CD4-positive, alpha-beta T cell treated with Interferon gamma for 1 hour (primary cell): ENCODE measurements at regions not wholly inside any gene's neighbourhood (a gene's known extent, or its start where the extent isn't known, plus 50 kb on each side); places are given as distances from the start of the nearest gene placed in this dataset.

Experiments
- DNase-seq: peaks from one replicate; pipeline ENCODE4 v3.0.0-alpha.2; 2020

DNA sequence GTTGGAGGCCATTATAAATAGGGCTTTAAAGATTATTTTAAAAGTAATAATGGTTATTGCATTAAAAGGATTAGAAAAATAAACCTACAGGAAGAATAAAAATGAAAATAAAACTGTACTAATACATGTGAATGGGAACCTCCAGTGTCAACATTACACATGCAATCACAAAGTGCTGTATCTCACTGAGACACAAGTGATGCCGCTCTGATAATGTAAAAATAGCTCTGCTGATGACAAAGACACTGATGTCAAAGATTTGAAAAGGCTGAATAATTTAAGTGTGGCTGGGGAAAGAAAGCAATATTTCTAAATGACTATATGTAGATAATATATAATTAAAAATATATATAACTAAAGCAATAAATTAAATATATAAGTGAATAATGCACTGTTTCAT, 129.1 kb upstream of the RAP2B start:
- no peak for DNase-seq

DNA sequence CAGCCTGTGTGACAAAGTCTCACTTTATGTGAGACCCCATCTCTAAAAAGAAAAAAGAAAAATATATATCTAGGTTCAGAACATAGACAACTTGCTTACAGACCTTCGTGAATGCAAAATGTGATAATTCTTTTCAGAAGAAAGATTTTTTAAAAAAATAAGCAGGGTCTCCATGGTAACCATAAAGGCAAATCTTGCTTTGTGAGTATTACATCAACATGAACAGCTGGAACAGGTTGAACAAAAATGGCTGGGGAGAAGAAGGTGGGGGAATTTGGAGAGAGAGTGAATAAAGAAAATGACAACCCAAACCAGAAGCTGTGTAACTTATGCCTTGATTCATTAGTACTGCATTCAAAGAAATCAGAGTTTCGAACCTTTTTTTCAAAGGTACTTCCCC, 125.2 kb upstream of the RAP2B start:
- no peak for DNase-seq

DNA sequence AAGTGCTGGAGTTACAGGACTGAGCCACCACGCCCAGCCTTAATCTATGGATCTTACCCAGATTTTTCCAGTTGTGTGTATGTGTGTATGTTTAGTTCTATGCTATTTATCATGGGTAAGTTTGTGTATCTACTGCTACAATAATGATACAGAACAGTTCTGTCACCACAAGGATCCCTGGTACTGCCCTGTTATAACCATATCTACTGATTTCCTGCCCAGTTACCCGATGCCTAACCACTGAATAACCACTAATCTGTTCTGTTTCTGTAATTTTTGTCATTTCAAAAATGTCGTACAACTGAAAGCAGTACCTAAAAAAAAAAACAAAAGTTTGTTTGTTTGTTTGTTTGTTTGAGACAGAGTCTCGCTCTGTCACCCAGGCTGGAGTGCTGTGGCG, 123.7 kb upstream of the RAP2B start:
- no peak for DNase-seq

DNA sequence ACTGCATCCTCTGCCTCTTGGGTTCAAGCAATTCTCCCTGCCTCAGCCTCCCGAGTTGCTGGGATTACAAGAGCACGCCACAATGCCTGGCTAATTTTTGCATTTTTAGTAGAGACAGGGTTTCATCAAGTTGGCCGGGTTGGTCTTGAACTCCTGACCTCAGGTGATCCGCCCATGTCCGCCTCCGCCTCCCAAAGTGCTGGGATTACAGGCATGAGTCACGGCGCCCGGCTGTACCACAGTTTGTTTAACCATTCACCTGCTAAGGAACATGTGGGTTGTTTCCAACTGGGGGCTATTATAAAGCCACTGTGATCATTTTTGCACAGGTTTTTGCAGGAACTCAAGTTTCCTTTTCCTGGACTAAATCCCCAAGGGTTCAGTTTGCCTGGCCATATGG, 123.2 kb upstream of the RAP2B start:
- DNase-seq, result no peak

DNA sequence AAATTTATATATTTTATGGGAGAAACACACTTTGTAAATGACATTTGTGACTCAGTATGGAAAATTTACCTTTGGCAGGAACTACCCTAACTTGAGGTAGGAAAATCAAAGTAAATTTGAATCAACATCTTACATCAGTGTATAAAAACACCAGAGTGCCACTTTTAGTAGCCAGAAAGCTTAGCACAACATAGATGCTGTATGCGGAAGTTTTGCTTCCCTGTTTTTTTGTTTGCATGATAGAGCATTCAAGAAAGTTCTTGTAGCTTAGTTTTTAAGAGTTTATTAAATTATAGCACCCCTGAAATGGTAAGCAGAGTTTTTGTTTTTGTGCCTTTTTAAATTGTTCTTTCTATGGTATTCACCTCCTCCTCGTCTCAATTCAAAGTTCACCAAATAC, 120.8 kb upstream of the RAP2B start:
- no peak for DNase-seq

DNA sequence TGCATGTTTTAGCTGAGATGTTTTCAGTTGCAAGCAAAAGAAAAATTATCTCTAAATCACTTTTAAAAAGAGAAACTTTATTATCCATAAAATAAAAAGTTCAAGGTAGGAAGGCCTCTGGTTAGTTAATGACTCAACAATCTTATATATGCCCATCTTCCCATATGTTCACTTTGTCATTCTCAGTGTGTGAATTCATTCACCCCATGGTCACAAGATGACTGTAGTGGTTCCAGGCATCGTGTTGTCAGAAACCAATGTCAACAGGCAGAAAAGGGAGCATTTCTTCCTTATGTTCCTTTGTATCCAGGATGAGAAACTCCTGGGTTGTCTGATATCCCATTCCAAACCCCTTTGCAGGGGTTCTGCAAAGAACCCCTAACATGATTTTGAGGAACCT, 119.9 kb upstream of the RAP2B start:
- no peak for DNase-seq

DNA sequence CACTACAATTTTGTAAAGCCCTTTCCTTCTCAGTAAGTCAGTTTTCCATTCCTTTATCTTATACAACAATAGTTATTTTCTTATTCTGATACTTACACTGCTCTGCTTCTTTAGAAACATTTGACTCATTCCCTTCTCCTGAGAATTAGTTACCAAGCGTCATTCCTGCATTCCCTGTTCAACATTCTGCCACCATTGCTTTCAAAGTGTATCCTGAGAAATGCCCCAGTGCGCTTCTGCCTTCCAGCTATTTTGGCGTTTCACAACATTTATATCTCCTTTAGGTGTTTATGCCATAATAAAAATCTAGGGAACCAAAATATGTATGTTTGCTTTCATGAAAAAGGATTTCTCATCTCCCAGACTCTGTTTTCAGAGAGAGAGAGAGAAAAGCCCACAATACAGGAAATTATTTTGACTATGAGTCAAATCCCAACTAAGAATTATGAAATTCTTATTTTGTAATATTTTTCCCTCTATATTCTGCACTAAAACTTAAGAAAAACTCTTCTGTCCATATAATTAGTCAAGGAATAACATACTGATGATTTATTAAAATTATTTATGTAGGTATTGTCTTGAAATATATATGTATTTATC, 118.2 kb upstream of the RAP2B start:
- DNase-seq, result no peak

DNA sequence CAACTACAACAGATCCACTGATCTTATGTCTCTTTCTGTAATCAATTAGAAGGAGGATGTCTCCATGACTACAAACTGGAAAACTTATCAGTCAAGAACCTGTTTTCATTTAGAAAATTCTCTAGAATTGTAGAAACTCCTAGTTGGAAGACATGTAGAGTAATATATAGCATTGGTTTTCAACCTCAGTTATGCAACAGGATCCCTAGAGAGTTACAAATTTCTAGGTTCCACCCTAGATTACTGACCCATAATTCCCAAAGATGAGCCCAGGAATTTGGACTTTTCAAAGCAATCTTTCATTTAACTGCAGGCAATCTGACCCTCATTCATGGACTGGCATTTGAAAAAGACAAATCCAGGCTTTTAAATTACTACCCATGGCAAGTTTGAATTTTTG, 116.9 kb upstream of the RAP2B start:
- DNase-seq, result no peak

DNA sequence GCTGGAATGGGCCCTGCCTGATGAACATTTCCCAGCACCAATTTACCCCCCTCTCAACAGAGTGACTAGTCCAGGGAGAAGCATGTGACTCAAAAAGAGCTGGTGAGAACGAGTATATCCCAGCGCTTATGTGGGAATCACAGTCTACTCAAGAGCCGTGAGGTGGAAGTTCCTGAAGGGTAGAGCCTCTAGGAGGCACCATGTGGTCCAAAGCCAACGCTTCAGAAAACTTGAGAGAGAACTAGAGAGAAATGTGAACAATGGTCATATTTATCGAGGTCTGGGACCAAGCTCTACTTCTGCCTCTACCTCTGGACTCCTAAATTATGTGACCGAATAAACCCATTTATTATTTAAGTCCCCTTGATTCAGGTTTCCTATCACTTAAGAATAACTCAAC, 111.0 kb upstream of the RAP2B start:
- DNase-seq, result no peak

DNA sequence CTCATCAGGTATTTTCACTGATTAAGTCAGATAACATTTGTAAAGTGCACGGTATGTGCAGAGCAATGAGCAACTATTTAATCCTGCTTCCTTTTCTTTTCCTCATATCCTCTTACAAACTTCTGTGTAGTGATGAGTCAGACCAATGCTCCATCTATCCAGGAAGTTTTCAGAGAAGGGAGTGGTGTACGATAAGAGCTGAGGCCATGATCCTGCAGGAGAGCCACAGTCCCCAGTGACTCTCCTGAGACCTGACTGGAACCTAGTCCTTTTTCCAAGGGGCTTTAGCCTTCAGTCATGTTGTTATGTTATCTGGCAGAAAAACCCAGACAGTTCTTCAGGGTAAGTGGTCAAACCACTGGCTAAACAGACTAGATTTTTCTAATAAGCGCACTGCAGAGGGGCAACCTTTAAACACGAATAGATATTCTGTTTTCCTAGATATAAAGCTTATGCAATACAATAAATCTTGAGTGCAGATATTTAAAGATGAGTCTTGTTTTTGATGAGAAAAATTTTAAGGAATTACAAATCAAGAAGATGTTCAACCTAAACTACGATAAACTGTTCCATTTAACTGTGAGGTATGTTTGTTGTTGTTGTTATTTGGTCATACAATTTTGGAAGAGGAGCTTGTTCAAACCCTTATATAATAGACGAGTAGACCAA, 110.5 kb upstream of the RAP2B start:
- DNase-seq, result no peak

DNA sequence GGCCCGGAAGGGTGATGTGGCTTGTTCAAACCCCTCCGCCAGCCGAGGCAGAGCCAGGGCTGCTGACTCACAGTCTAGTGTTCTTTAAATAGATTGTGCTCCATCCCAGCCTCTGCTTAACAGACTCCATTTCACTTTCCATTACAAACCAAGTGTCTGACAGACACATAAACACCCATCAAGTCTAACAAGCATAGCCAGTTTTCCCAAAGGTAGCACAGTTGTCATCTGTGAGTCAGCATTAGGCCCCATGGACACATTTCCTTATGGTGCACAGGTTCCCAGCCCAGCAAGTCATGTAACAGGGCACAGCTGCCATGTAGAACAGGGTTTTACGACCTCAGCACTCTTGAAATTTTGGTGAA, 109.9 kb upstream of the RAP2B start:
- no peak for DNase-seq

DNA sequence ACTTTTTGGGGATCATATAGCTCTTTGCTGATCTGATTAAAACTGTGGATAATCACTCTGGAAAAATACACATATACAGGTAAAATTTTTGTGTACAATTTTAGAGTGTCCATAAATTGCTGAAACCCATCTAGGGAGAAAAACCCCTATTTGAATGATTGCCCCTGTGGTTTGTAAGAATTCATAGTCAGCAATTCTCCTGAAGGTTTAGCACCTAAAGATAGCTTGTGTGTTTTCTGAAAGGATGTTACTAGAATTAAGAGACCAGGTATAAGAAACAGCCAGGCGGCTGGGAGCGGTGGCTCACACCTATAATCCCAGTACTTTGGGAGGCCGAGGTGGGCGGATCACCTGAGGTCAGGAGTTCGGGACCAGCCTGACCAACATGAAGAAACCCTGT, 106.8 kb upstream of the RAP2B start:
- DNase-seq, result no peak

DNA sequence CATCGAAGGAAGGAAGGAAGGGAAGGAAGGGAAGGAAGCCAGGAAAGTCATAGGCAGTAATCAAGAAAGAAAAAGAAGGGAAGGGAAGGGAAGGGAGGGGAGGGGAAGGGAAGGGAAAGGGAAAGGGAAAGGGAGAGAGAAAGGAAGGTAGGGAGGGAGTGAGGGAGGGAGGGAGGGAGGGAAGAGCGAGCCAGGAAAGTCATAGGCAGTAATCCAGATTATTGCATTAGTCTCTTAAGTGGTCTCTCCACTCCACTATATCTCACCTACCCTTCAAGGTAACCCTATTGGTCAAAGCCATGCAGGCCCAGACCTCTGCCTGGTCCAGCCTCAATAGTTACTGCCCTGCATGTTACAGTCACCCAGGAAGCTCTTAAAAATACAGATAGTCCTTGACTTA, 106.2 kb upstream of the RAP2B start:
- no peak for DNase-seq

DNA sequence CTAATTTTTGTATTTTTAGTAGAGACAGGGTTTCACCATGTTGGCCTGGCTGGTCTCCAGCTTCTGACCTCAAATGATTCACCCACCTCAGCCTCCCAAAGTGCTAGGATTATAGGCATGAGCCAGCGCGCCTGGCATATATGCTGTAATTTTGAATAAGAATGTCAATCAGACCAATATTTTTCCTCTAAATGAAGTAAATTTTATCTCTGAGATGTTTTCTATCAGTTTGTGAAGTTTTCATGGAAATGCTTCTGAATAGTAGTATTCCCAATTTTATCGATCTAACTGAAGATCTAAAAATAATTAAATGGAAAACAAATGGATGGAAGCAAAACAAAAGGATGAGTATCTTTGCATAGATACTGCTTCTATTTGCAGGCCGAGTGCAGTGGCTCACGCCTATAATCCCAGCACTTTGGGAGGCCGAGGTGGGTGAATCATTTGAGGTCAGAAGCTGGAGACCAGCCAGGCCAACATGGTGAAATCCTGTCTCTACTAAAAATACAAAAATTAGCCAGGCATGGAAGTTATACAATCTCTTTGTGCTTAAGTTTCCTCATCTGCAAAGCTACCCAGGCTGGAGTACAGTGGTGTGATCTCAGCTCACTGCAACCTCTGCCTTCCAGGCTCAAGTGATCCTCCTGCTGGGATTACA, 103.9 kb upstream of the RAP2B start:
- peak; percentile 12 for DNase-seq

DNA sequence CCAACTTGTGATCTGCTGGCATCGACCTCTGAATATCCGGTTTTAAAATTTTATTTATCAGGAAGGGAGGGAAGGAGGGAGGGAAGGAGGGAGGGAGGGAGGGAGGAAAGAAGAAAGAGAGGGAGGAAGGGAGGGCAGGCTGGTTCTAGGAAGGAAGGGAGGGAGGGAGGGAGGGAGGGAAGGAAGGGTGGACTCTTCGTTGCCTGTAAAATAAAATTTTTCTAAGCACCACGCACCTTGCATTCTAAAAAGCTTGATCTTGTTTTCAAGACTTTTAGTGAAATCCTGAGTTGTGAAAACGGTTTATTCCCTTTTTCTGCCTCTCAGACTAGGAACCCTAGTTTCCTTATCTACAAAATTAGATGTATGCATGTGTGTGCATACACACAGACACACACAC, 101.7 kb upstream of the RAP2B start:
- no peak for DNase-seq

DNA sequence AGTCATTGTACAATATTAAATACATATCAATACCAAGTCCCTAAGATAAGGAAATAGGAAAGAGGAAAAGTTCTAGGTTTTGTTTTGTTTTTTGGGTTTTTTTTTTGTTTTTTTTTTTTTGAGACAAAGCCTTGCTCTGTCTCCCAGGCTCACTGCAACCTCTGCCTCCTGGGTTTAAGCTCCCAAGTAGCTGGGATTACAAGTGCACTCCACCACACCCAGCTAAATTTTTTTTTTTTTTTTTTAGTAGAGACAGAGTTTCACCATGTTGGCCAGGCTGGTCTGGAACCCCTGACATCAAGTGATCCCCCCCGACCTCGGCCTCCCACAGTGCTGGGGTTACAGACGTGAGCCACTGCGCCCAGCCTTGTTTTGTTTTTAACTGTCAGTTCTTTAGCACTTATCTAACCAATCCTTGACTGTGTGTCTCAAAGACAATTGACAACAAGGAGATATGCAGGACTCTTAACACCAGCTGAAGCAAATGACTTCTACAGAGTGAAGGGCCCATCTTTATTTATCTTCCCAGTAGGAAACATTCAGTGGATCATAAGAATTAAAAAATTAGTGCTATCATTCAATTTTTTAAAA, 100.0 kb upstream of the RAP2B start:
- no peak for DNase-seq

DNA sequence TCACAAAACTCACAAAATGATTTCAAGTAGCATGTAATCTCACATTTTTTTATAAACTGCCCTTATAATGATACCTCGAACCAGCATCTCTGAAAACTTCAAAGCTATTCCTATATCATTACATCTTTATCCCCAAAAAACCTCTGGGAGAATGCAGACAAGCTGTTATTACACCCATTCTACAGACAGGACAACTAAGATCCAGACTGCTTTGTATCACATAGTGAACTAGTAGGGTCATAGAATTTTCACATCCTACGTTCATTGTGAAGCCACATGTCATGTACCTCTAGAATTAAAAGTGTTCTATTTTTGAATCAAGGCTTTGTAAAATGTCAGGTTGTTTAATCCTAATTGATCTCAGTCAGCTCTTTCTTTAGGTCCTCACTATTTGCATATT, 98.7 kb upstream of the RAP2B start:
- DNase-seq, result no peak

DNA sequence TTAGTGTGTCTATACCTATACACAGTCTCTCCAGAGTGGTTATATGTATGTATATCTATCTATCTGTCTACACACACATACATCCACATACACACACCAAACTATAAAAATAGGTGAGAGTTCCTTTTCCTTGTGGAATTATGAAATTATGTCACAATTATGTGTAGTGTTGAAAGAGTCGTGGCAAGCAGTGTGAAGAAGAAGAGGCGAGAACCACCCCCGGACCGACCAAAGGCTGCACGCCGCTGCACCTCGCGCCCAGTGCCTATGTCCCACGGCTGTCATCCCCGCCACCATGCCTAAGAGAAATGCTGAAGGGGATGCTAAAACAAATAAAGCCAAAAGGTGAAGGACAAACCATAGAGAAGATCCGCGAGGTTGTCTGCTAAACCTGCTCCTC, 95.0 kb upstream of the RAP2B start:
- no peak for DNase-seq

DNA sequence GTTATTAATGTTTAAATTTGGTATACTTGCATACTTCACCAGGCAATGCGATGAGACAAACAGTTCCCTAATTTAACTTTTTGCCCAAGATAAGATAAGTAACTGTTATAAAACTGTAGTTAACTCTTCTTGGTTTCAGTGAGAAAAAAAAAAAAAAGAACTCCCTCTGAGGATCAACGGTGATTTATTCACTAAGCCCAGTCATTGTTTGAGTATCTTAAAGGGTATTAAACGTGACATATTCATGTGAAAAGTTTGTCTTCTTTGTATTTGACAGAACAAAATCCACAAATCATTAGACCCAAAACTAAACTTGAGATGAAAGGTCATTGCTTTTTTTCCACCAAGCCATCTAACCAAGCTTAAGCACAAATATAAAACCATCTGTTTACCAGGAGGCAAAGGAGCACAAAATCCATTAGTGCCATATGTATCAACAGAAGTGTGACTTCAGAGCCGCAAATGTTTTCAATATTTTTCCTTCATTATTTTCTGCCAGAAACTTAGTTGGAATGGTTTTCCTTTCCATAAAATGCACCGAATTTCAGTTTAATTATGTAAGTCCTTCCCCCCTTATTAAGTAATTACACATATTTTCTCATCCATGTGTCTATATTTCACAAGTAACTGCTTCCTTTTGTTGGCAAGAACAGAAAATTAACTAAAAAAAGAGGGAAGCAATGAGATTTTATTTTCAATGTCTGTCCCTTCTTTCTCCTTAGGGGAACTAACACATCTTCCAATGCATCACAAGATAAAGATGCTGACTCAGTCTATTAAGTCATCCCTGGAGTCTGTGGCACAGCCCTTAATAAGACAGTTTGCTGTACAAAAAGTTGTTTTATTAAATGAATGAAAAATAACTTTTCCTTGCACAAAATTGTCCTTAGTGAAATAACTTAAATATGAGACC, 92.2 kb upstream of the RAP2B start:
- DNase-seq, result no peak

DNA sequence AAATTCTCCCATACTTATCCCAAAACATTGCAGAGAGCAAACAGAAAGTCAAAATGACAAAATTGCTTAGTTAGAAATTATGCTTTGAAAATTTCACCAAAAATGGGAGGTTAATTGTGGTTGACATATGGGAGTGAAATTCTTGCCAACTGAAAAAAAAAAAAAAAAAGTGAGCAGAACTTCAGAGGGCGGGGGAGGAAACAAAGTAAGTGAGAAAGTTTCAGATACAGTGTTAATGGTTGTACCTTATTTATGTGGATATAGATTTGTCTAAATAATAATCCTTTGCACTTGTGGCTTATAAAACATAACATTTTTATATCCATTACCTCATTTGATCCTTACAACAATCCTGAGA, 91.5 kb upstream of the RAP2B start:
- no peak for DNase-seq

DNA sequence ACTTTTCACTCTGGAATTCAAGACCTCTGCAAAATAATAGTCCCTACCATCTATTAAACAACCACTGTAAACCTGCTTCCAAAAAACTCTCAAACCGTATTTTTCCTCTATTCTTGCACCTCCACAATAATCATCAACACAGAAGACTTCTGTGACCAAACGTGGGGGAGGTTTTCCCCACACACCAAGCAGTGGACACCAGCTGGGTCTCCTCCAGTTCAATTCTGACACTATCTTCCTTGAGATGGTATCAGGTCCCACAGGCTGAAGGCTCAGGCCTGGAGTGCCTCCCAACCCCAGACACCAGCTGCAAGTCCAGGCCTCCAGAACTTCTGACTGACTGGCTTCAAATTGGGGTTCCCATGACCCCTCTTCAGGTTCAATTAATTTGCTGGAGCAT, 89.6 kb upstream of the RAP2B start:
- DNase-seq, result no peak

DNA sequence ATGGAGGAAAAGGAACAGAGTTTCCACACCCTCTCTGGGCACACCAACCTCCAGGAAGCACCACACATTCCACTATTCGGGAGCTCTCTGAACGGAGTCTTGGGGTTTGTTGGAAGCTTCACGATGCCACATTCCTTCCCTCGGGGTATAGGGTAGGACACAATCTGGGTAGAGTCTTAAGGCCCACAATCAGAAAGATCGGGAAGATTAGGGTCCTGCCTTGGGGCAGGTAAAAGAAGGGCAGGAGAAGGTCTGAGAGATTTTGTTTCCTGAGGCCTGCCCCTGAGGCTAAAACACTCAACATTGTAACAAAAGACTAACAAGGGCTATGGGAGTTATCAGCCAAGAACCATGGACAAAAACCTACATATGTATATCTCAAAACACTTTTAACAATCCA, 89.2 kb upstream of the RAP2B start:
- no peak for DNase-seq

DNA sequence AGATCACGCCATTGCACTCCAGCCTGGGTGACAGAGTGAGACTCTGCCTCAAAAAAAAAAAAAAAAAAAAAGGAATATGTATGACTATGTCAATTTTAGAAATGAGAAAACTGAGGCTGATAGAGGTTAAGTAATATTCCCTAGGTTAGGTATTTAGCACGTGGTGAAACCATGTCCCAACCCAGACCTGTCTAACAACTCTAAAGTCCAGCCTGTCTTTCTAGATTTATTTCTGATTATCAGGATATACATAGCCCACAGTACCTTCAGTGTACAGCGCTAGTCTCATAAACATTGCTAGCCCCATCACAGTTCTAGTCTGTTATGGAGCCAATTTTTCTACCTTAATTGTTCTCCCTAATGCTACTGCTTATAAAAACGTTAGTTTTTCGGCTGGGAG, 88.4 kb upstream of the RAP2B start:
- no peak for DNase-seq

DNA sequence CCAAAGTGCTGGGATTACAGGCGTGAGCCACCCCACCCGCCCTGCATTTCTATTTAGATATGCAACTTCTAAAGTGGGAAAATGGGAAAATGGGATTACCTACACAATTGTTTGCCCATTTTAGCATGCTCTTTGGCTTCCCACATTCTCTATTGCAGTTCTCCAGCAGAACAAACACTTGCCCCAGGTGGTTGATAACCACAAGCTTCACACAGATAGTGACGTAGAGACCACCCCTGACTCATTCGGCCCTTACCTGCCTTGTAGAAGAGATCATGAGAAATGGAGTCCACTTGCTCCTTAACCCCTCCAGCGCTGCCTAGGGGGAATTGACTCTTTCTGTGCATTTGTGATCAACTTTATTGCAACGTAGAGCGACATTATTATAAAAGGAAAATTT, 83.2 kb upstream of the RAP2B start:
- no peak for DNase-seq
